ENCODE measurements at regions not wholly inside any gene's neighbourhood (a gene's known extent, or its start where the extent isn't known, plus 50 kb on each side); places are given as distances from the start of the nearest gene placed in this dataset.

DNA sequence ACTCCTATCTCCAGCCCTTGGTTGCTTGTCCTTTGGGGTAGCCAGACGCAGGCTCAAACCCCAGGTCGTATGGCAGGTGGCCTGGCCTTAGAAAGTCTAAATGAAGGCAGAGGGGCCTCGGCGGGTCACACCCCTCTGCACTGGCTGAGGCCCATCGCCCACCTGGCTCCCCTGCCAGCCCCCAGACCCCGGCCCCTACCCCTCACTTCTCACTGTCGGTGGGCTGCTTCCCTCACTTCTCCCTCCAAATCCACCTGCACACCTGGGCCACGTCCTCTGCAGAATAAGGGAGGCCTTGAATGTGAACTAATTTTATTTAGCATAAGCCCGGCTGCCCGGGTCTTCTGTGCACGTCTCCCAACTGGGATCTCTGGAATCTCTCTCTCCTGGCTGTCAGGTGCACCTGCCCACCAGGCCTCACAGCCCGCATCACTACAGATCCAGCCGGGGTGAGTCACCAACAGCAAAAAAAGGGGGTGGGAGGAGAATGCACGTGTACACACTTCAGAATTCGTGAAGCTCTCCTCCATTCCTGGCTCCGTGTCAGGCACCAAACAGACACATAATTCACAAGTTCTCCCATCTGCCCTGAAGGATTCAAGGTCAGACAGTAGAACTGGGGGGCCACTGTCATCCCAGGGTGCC lies 107.5 kb upstream of the SIM2 start:
- H3K4me1 ChIP-seq (ENCODE audit: insufficient read depth) = no peaks in the 10 kb centered on the region
- Mint-ChIP-seq H3K9me3 (no peaks in the 10 kb centered on the region), H3K4me3 (no peak overlapping the region), H3K4me1 (no peaks in the 10 kb centered on the region), H3K27ac (no peak overlapping the region), H3K36me3 (ENCODE audit: low read depth) (no peaks in the 10 kb centered on the region), H3K27me3 (ENCODE audit: insufficient read depth, low read depth, poor library complexity) (peaks cover 11% of the 10 kb centered on the region)
- H3K27ac ChIP-seq (ENCODE audit: low read depth) = no peak overlapping the region
- no peaks in the 10 kb centered on the region for H3F3A ChIP-seq (replicated peaks; ENCODE audit: low read depth)
- no peaks in the 10 kb centered on the region; the same call in 1 of the 2 replicates for H3K9me2 ChIP-seq (ENCODE audit: insufficient read depth)
- DNase-seq (ENCODE audit: low spot score) (no peak), ATAC-seq (no peak)
- no peaks in the 10 kb centered on the region for H4K20me1 ChIP-seq (replicated peaks; ENCODE audit: insufficient read depth)
- H3K4me2 ChIP-seq = no peak overlapping the region
- H2AFZ ChIP-seq = no peak overlapping the region
- no peaks in the 10 kb centered on the region for H3K79me2 ChIP-seq (replicated peaks; ENCODE audit: insufficient read depth)
- no peaks in the 10 kb centered on the region for H3K27me3 ChIP-seq (ENCODE audit: insufficient read depth)
- no peak overlapping the region for H3K4me3 ChIP-seq
- TF ChIP-seq ZNF114 (CRISPR knock-in tag; IDR thresholded peaks at IDR 0.05) (no peak), CREB1 (CRISPR knock-in tag; IDR thresholded peaks at IDR 0.05; ENCODE audit: low read depth) (no peak), EZH2 (IDR thresholded peaks at IDR 0.05; ENCODE audit: low read depth, unreplicated experiment) (no peak), REST (IDR thresholded peaks at IDR 0.05; ENCODE audit: unreplicated experiment) (no peak), STAT1 (IDR thresholded peaks at IDR 0.05; ENCODE audit: unreplicated experiment) (no peak), POLR2AphosphoS5 (IDR thresholded peaks at IDR 0.05; ENCODE audit: low read depth) (no peak), NANOG (IDR thresholded peaks at IDR 0.05; ENCODE audit: borderline replicate concordance) (no peak), EZH2phosphoT487 (IDR thresholded peaks at IDR 0.05; ENCODE audit: unreplicated experiment) (no peak)
- TF ChIP-seq, protein P1, sequence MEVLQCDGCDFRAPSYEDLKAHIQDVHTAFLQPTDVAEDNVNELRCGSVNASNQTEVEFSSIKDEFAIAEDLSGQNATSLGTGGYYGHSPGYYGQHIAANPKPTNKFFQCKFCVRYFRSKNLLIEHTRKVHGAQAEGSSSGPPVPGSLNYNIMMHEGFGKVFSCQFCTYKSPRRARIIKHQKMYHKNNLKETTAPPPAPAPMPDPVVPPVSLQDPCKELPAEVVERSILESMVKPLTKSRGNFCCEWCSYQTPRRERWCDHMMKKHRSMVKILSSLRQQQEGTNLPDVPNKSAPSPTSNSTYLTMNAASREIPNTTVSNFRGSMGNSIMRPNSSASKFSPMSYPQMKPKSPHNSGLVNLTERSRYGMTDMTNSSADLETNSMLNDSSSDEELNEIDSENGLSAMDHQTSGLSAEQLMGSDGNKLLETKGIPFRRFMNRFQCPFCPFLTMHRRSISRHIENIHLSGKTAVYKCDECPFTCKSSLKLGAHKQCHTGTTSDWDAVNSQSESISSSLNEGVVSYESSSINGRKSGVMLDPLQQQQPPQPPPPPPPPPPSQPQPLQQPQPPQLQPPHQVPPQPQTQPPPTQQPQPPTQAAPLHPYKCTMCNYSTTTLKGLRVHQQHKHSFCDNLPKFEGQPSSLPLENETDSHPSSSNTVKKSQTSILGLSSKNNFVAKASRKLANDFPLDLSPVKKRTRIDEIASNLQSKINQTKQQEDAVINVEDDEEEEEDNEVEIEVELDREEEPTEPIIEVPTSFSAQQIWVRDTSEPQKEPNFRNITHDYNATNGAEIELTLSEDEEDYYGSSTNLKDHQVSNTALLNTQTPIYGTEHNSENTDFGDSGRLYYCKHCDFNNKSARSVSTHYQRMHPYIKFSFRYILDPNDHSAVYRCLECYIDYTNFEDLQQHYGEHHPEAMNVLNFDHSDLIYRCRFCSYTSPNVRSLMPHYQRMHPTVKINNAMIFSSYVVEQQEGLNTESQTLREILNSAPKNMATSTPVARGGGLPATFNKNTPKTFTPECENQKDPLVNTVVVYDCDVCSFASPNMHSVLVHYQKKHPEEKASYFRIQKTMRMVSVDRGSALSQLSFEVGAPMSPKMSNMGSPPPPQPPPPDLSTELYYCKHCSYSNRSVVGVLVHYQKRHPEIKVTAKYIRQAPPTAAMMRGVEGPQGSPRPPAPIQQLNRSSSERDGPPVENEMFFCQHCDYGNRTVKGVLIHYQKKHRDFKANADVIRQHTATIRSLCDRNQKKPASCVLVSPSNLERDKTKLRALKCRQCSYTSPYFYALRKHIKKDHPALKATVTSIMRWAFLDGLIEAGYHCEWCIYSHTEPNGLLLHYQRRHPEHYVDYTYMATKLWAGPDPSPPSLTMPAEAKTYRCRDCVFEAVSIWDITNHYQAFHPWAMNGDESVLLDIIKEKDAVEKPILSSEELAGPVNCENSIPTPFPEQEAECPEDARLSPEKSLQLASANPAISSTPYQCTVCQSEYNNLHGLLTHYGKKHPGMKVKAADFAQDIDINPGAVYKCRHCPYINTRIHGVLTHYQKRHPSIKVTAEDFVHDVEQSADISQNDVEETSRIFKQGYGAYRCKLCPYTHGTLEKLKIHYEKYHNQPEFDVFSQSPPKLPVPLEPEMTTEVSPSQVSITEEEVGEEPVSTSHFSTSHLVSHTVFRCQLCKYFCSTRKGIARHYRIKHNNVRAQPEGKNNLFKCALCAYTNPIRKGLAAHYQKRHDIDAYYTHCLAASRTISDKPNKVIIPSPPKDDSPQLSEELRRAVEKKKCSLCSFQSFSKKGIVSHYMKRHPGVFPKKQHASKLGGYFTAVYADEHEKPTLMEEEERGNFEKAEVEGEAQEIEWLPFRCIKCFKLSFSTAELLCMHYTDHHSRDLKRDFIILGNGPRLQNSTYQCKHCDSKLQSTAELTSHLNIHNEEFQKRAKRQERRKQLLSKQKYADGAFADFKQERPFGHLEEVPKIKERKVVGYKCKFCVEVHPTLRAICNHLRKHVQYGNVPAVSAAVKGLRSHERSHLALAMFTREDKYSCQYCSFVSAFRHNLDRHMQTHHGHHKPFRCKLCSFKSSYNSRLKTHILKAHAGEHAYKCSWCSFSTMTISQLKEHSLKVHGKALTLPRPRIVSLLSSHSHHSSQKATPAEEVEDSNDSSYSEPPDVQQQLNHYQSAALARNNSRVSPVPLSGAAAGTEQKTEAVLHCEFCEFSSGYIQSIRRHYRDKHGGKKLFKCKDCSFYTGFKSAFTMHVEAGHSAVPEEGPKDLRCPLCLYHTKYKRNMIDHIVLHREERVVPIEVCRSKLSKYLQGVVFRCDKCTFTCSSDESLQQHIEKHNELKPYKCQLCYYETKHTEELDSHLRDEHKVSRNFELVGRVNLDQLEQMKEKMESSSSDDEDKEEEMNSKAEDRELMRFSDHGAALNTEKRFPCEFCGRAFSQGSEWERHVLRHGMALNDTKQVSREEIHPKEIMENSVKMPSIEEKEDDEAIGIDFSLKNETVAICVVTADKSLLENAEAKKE (CRISPR knock-in tag; IDR thresholded peaks at IDR 0.05) = no peak
- H3K36me3 ChIP-seq (ENCODE audit: insufficient read depth) = no peaks in the 10 kb centered on the region
